Keratinocyte (primary cell): ENCODE measurements at regions not wholly inside any gene's neighbourhood (a gene's known extent, or its start where the extent isn't known, plus 50 kb on each side); places are given as distances from the start of the nearest gene placed in this dataset.

Experiments
- DNase-seq: peaks from one replicate; pipeline ENCODE4 v3.0.0-alpha.2; 2011; ENCODE audit warnings: low read depth, missing footprints, low spot score
- FAIRE-seq: peaks from 2 replicates; lab custom pipeline; 2011; peaks lifted over from hg19 to GRCh38; lab: Jason Lieb, UNC
- H2AFZ ChIP-seq: 2 replicates; pipeline ENCODE4 v1.6.0; 2012; ENCODE audit warnings: low read length, control low read depth, inconsistent platforms; ENCODE audit not compliant: control insufficient read depth
- H3K27ac ChIP-seq: 2 replicates; pipeline ENCODE4 v1.5.1; 2011; ENCODE audit warnings: low read length; ENCODE audit not compliant: control insufficient read depth, insufficient read depth
- H3K27me3 ChIP-seq: 3 replicates; pipeline ENCODE4 v1.6.0; 2011; ENCODE audit warnings: low read length; ENCODE audit not compliant: control insufficient read depth, insufficient read depth; ENCODE audit errors: extremely low read depth
- H3K36me3 ChIP-seq, 2 experiments: 2 replicates in 1 of 2; 3 replicates in 1 of 2; pipeline ENCODE4 v1.5.1; 2011; ENCODE audit warnings: low read length in 2 of 2, mild to moderate bottlenecking in 1 of 2; ENCODE audit not compliant: control insufficient read depth in 2 of 2, insufficient read depth in 2 of 2; ENCODE audit errors: extremely low read depth in 1 of 2
- H3K4me1 ChIP-seq: 3 replicates; pipeline ENCODE4 v1.5.1; 2011; ENCODE audit warnings: low read length; ENCODE audit not compliant: control insufficient read depth, insufficient read depth; ENCODE audit errors: extremely low read depth
- H3K4me2 ChIP-seq: 3 replicates; pipeline ENCODE4 v1.6.0; 2011; ENCODE audit warnings: low read depth, low read length; ENCODE audit not compliant: control insufficient read depth, insufficient read depth; ENCODE audit errors: extremely low read depth
- H3K4me3 ChIP-seq, 3 experiments: fragments of 200-600 bp in 1 of 3; sonication (generic) in 1 of 3; 2 replicates in 2 of 3; 3 replicates in 1 of 3; pipeline ENCODE4 v1.5.1; 2011 to 2016; ENCODE audit warnings: low read length in 3 of 3, mild to moderate bottlenecking in 3 of 3, control low read depth in 2 of 3, inconsistent platforms in 1 of 3, low read depth in 1 of 3, mixed read lengths in 1 of 3, mixed run types in 1 of 3, moderate library complexity in 1 of 3; ENCODE audit not compliant: control insufficient read depth in 2 of 3, insufficient read depth in 2 of 3; ENCODE audit errors: extremely low read depth in 1 of 3
- H3K79me2 ChIP-seq: 2 replicates; pipeline ENCODE4 v1.6.0; 2012; ENCODE audit warnings: low read length; ENCODE audit not compliant: control insufficient read depth, insufficient read depth
- H3K9ac ChIP-seq: 3 replicates; pipeline ENCODE4 v1.6.0; 2011; ENCODE audit warnings: low read length; ENCODE audit not compliant: control insufficient read depth, insufficient read depth; ENCODE audit errors: extremely low read depth
- H3K9me1 ChIP-seq: 3 replicates; pipeline ENCODE4 v1.6.0; 2011; ENCODE audit warnings: low read length; ENCODE audit not compliant: control insufficient read depth, insufficient read depth; ENCODE audit errors: extremely low read depth
- H3K9me3 ChIP-seq: 2 replicates; pipeline ENCODE4 v1.5.1; 2012; ENCODE audit warnings: low read depth, low read length; ENCODE audit not compliant: control insufficient read depth
- H4K20me1 ChIP-seq: 3 replicates; pipeline ENCODE4 v1.6.0; 2011; ENCODE audit warnings: low read length; ENCODE audit not compliant: control insufficient read depth, insufficient read depth; ENCODE audit errors: extremely low read depth
- CTCF ChIP-seq, 3 experiments: IDR thresholded peaks in 1 of 3; conservative IDR thresholded peaks in 1 of 3; optimal IDR thresholded peaks in 1 of 3; 2 replicates in 2 of 3; 3 replicates in 1 of 3; pipeline versions ENCODE3 to v1.5.1; 2011; ENCODE audit warnings: low read length in 3 of 3, mild to moderate bottlenecking in 3 of 3, moderate library complexity in 2 of 3, control low read depth in 1 of 3, inconsistent platforms in 1 of 3; ENCODE audit not compliant: insufficient read depth in 2 of 3; ENCODE audit errors: extremely low read depth in 1 of 3
- EZH2 ChIP-seq: IDR thresholded peaks from one replicate; pipeline ENCODE4 v1.6.1; 2012; ENCODE audit warnings: inconsistent platforms, mild to moderate bottlenecking, low read length, moderate library complexity
- dilution Hi-C: fragments of 300-500 bp; cut with MboI; formaldehyde crosslinking; loops from one replicate; pipeline ENCODE4 v1.7.0; 2020; ENCODE audit warnings: low sequenced_read_pairs; ENCODE audit not compliant: extremely low pct_ligation_motif_present

- Histone ChIP-seq H3K36me3 (no peaks in the 10 kb centered on the region), H2AFZ (no peak overlapping the region), H3K4me3 (no peak overlapping the region), H3K27me3 (no peaks in the 10 kb centered on the region), H3K9me3 (no peaks in the 10 kb centered on the region), H3K9ac (no peak overlapping the region), H3K9me1 (no peaks in the 10 kb centered on the region), H4K20me1 (no peaks in the 10 kb centered on the region), H3K4me2 (no peak overlapping the region), H3K27ac (no peak overlapping the region), H3K4me1 (no peaks in the 10 kb centered on the region), H3K79me2 (no peaks in the 10 kb centered on the region)
- dilution Hi-C loops: no loop called here
- FAIRE-seq (no peak), DNase-seq (no peak)
- TF ChIP-seq CTCF (optimal IDR thresholded peaks at IDR 0.05 in 1 of 3, IDR thresholded peaks at IDR 0.05 in 1 of 3, conservative IDR thresholded peaks at IDR 0.05 in 1 of 3; ENCODE audit: extremely low read depth in 1 of 3, insufficient read depth in 2 of 3, low read length in 3 of 3) (no peak), EZH2 (no peak)
These were observed 84.2 kb downstream of the CAVIN4 start for GRCh38 chr9:100662122-100662521.

- Histone ChIP-seq H3K27ac (no peak overlapping the region), H3K9me1 (no peaks in the 10 kb centered on the region), H3K79me2 (no peaks in the 10 kb centered on the region), H3K27me3 (no peaks in the 10 kb centered on the region), H4K20me1 (no peaks in the 10 kb centered on the region), H3K9ac (no peak overlapping the region), H3K9me3 (no peaks in the 10 kb centered on the region), H3K36me3 (no peaks in the 10 kb centered on the region), H3K4me1 (no peaks in the 10 kb centered on the region), H3K4me2 (no peak overlapping the region), H2AFZ (no peak overlapping the region), H3K4me3 (no peak overlapping the region)
- FAIRE-seq: no peak
- no peak for DNase-seq
- TF ChIP-seq CTCF (optimal IDR thresholded peaks at IDR 0.05 in 1 of 3, IDR thresholded peaks at IDR 0.05 in 1 of 3, conservative IDR thresholded peaks at IDR 0.05 in 1 of 3; ENCODE audit: extremely low read depth in 1 of 3, insufficient read depth in 2 of 3, low read length in 3 of 3) (no peak), EZH2 (no peak)
- dilution Hi-C loops: no loop called here
These were observed 89.6 kb downstream of the CAVIN4 start for GRCh38 chr9:100667448-100667847.
